ENCODE measurements at regions not wholly inside any gene's neighbourhood (a gene's known extent, or its start where the extent isn't known, plus 50 kb on each side); places are given as distances from the start of the nearest gene placed in this dataset.

GRCh38 chr12:24473097-24473496, 475.8 kb downstream of the BCAT1 start:
- H3K9ac ChIP-seq (ENCODE audit: low read length), result no peak overlapping the region
- no peaks in the 10 kb centered on the region for H3K9me2 ChIP-seq (ENCODE audit: insufficient read depth, low read length)
- no peaks in the 10 kb centered on the region for H4K20me1 ChIP-seq (ENCODE audit: insufficient read depth)
- no peaks in the 10 kb centered on the region for H3K9me3 ChIP-seq (ENCODE audit: low read length)
- no peak overlapping the region for H3K4me2 ChIP-seq (ENCODE audit: low read length)
- H3K27ac ChIP-seq (ENCODE audit: low read length), result no peak overlapping the region
- no peaks in the 10 kb centered on the region for H3K79me2 ChIP-seq (replicated peaks; ENCODE audit: insufficient read depth, low read length)
- H3K4me3 ChIP-seq (ENCODE audit: low read length), result no peak overlapping the region
- no peaks in the 10 kb centered on the region for H3K27me3 ChIP-seq (ENCODE audit: insufficient read depth, low read depth, low read length)
- no peaks in the 10 kb centered on the region for H3K36me3 ChIP-seq (ENCODE audit: insufficient read depth, low read length)
- TF ChIP-seq REST (IDR thresholded peaks at IDR 0.05; ENCODE audit: borderline replicate concordance) (no peak), MXI1 (conservative IDR thresholded peaks at IDR 0.05; ENCODE audit: poor library complexity, severe bottlenecking) (no peak), EP300 (conservative IDR thresholded peaks at IDR 0.05; ENCODE audit: poor library complexity, severe bottlenecking) (no peak), POLR2AphosphoS5 (IDR thresholded peaks at IDR 0.05) (no peak), EZH2 (IDR thresholded peaks at IDR 0.05; ENCODE audit: borderline replicate concordance, insufficient read depth, low read length, poor library complexity, severe bottlenecking) (no peak)
- TF ChIP-seq, protein P1, sequence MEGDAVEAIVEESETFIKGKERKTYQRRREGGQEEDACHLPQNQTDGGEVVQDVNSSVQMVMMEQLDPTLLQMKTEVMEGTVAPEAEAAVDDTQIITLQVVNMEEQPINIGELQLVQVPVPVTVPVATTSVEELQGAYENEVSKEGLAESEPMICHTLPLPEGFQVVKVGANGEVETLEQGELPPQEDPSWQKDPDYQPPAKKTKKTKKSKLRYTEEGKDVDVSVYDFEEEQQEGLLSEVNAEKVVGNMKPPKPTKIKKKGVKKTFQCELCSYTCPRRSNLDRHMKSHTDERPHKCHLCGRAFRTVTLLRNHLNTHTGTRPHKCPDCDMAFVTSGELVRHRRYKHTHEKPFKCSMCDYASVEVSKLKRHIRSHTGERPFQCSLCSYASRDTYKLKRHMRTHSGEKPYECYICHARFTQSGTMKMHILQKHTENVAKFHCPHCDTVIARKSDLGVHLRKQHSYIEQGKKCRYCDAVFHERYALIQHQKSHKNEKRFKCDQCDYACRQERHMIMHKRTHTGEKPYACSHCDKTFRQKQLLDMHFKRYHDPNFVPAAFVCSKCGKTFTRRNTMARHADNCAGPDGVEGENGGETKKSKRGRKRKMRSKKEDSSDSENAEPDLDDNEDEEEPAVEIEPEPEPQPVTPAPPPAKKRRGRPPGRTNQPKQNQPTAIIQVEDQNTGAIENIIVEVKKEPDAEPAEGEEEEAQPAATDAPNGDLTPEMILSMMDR (IDR thresholded peaks at IDR 0.05; ENCODE audit: poor library complexity, severe bottlenecking), result no peak
- no peak overlapping the region for H2AFZ ChIP-seq (ENCODE audit: low read depth, low read length)
- H3F3A ChIP-seq (ENCODE audit: insufficient read depth, low read length, poor library complexity, severe bottlenecking), result no peaks in the 10 kb centered on the region

- Histone ChIP-seq H3K36me3 (ENCODE audit: insufficient read depth, low read length) (no peaks in the 10 kb centered on the region), H3F3A (ENCODE audit: insufficient read depth, low read length, poor library complexity, severe bottlenecking) (no peaks in the 10 kb centered on the region), H3K9ac (ENCODE audit: low read length) (no peak overlapping the region), H3K27me3 (ENCODE audit: insufficient read depth, low read depth, low read length) (no peaks in the 10 kb centered on the region), H3K9me3 (ENCODE audit: low read length) (no peaks in the 10 kb centered on the region), H3K9me2 (ENCODE audit: insufficient read depth, low read length) (no peaks in the 10 kb centered on the region), H3K27ac (ENCODE audit: low read length) (no peak overlapping the region), H2AFZ (ENCODE audit: low read depth, low read length) (no peak overlapping the region), H4K20me1 (ENCODE audit: insufficient read depth) (no peaks in the 10 kb centered on the region), H3K79me2 (replicated peaks; ENCODE audit: insufficient read depth, low read length) (no peaks in the 10 kb centered on the region), H3K4me3 (ENCODE audit: low read length) (no peak overlapping the region), H3K4me2 (ENCODE audit: low read length) (no peak overlapping the region)
- TF ChIP-seq SMC3 (conservative IDR thresholded peaks at IDR 0.05; ENCODE audit: poor library complexity) (no peak), TAF1 (IDR thresholded peaks at IDR 0.05; ENCODE audit: low read depth) (no peak), EP300 (conservative IDR thresholded peaks at IDR 0.05; ENCODE audit: poor library complexity, severe bottlenecking) (no peak), REST (IDR thresholded peaks at IDR 0.05; ENCODE audit: borderline replicate concordance) (no peak), RAD21 (conservative IDR thresholded peaks at IDR 0.05) (no peak), POLR2AphosphoS5 (IDR thresholded peaks at IDR 0.05) (no peak), MXI1 (conservative IDR thresholded peaks at IDR 0.05; ENCODE audit: poor library complexity, severe bottlenecking) (no peak), EZH2 (IDR thresholded peaks at IDR 0.05; ENCODE audit: borderline replicate concordance, insufficient read depth, low read length, poor library complexity, severe bottlenecking) (no peak)
- TF ChIP-seq, protein P1 (IDR thresholded peaks at IDR 0.05; ENCODE audit: poor library complexity, severe bottlenecking), result no peak
Observed at GRCh38 chr12:24470050-24470449, 478.9 kb downstream of the BCAT1 start.
